H1 (cell line): ENCODE measurements at regions not wholly inside any gene's neighbourhood (a gene's known extent, or its start where the extent isn't known, plus 50 kb on each side); places are given as distances from the start of the nearest gene placed in this dataset.

Experiments
- CHD7 ChIP-seq: fragments of 300-600 bp; sonication (generic); IDR thresholded peaks from 2 replicates; pipeline ENCODE4 v1.7.1; 2012; ENCODE audit warnings: low read length, moderate library complexity, mild to moderate bottlenecking, inconsistent platforms; ENCODE audit not compliant: insufficient replicate concordance
- EZH2 ChIP-seq: fragments of 200-600 bp; sonication (generic); IDR thresholded peaks from 2 replicates; pipeline ENCODE4 v1.7.1; 2012; ENCODE audit warnings: low read depth, mild to moderate bottlenecking, moderate library complexity, low read length, inconsistent platforms; ENCODE audit not compliant: severe bottlenecking
- FOSL1 ChIP-seq: IDR thresholded peaks from 2 replicates; pipeline ENCODE4 v1.6.1; 2011; ENCODE audit warnings: mild to moderate bottlenecking, low read depth, low read length, moderate library complexity; ENCODE audit not compliant: insufficient read depth
- MAFK ChIP-seq: IDR thresholded peaks from 2 replicates; pipeline ENCODE4 v1.6.1; 2012; ENCODE audit warnings: low read depth, mild to moderate bottlenecking, improper control_type of control experiment, low read length
- NANOG ChIP-seq: IDR thresholded peaks from 2 replicates; pipeline ENCODE4 v1.6.1; 2011; ENCODE audit warnings: low read length, low read depth, mild to moderate bottlenecking, inconsistent platforms; ENCODE audit not compliant: insufficient read depth, poor library complexity, severe bottlenecking
- PHF8 ChIP-seq: fragments of 200-600 bp; sonication (generic); conservative IDR thresholded peaks from 2 replicates; pipeline ENCODE4 v1.7.1; 2012; ENCODE audit warnings: low read depth, mild to moderate bottlenecking, inconsistent platforms, low read length, moderate library complexity
- RNF2 ChIP-seq: fragments of 200-900, 300-1000 bp; sonication (generic); IDR thresholded peaks from 2 replicates; pipeline ENCODE4 v1.7.1; 2016; ENCODE audit warnings: borderline replicate concordance, low read depth, mild to moderate bottlenecking, antibody characterized with exemption, low read length; ENCODE audit not compliant: poor library complexity, severe bottlenecking; ENCODE audit errors: missing control alignments
- SP1 ChIP-seq: IDR thresholded peaks from 2 replicates; pipeline ENCODE4 v1.6.1; 2011; ENCODE audit warnings: low read depth, low read length
- SP4 ChIP-seq: IDR thresholded peaks from 2 replicates; pipeline ENCODE4 v1.6.1; 2012; ENCODE audit warnings: low read length, inconsistent platforms

GRCh38 chr13:62040806-62041205 lies 625.2 kb upstream of the PCDH20 start (continued):
- TF ChIP-seq CHD7 (no peak), SP1 (no peak), PHF8 (no peak), FOSL1 (no peak), RNF2 (no peak), NANOG (no peak), EZH2 (no peak), MAFK (no peak), SP4 (no peak)
